ENCODE measurements at regions not wholly inside any gene's neighbourhood (a gene's known extent, or its start where the extent isn't known, plus 50 kb on each side); places are given as distances from the start of the nearest gene placed in this dataset.

DNA sequence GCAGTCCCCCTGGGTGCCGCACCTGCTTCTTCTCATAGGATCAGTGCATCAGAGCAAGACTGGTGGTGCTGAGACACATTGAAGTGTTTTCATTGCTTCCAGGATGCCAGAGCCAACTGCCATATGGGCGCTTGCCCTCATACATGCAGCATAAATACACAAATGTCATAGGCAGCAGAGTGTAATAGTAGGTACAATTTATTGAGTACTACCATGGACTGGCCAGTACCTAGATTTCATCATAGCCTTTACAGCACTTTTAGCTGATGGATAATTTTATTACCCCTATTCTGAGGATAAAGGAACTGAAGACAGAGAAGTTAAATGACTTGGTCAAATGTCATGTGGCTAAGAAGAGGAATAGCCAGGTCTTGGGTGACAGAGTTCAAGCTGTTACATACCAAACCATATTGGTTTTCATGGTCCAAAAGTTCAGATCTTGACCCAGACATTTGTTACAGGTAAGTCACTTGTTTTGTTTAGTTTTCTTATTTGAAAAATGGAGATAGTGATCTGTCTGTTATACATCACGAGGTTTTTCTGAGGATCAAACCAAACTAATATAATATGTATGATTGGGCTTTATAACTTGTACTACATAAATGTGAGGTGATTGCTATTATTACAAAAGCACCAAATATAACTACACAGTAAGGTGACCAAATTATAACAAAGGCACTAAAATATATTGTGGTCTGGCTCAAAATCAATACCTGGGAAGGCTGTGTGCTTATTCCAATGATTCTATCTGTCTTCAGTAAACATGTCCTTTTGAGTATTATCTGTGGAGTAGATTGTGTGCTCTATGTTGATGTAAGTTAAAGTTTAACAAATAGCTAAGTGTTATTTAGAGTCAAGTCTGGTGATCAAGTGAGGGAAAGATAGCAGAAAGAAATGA lies 151.9 kb upstream of the CYRIA start:
- H3K36me3 Mint-ChIP-seq (ENCODE audit: low read depth) = no peaks in the 10 kb centered on the region
- no peaks in the 10 kb centered on the region for H3K9me3 Mint-ChIP-seq
- ChIA-PET CTCF (no interaction called here), POLR2A (no interaction called here)
- no peak overlapping the region for H3K27ac Mint-ChIP-seq
- no peak overlapping the region for H3K4me3 Mint-ChIP-seq
- no peak for DNase-seq
- no peaks in the 10 kb centered on the region for H3K27me3 Mint-ChIP-seq
- H3K4me1 Mint-ChIP-seq = no peaks in the 10 kb centered on the region

DNA sequence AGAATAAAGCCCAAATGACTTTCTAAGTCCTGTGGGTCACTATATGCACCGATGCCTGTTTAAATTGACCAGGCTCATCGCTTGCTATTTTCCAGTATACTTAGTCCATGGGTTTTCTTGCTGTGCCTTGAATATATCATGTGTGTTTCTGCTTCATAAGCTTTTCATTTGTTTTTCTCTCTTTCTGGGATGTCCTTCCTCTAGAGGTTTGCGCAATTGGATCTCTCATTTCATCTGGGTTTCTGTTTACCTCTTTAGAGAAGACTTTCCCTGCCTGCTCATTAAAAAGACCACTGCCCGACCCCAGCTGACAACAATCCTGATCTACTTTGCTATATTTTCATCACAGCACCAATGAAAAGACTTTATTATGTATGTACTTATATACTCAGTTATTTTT lies 150.9 kb upstream of the CYRIA start:
- no peaks in the 10 kb centered on the region for H3K9me3 Mint-ChIP-seq
- CTCF ChIA-PET = interaction anchor here (0.7 kb wide), 1 partner anchor 102 kb away, joined by 3 read pairs; no protein-coding TSS in a partner anchor
- H3K4me1 Mint-ChIP-seq = no peaks in the 10 kb centered on the region
- H3K27me3 Mint-ChIP-seq = no peaks in the 10 kb centered on the region
- H3K27ac Mint-ChIP-seq = no peak overlapping the region
- POLR2A ChIA-PET = no interaction called here
- DNase-seq = no peak
- no peak overlapping the region for H3K4me3 Mint-ChIP-seq
- H3K36me3 Mint-ChIP-seq (ENCODE audit: low read depth) = no peaks in the 10 kb centered on the region

DNA sequence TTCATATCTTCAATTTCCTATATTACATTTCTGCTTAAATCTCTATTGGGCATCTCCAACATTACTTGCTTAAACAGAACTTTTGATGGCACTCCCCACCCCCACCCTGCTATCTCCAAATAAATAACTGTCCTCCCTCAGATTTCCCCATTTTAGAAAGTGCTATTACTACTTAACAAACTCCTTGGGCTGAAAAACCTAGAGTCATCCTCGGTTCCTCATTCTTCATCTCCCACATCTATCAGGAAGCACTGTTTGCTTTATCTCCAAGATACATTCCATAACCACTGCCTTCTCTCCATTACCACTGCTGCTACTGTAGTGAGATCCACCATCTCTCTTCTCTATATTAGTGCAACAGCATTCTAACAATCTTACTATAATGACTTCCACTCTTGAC lies 150.4 kb upstream of the CYRIA start:
- H3K27ac Mint-ChIP-seq = no peak overlapping the region
- no peaks in the 10 kb centered on the region for H3K36me3 Mint-ChIP-seq (ENCODE audit: low read depth)
- POLR2A ChIA-PET = no interaction called here
- H3K9me3 Mint-ChIP-seq = no peaks in the 10 kb centered on the region
- no peak overlapping the region for H3K4me3 Mint-ChIP-seq
- H3K27me3 Mint-ChIP-seq = no peaks in the 10 kb centered on the region
- H3K4me1 Mint-ChIP-seq = no peaks in the 10 kb centered on the region
- CTCF ChIA-PET = no interaction called here
- DNase-seq = no peak

DNA sequence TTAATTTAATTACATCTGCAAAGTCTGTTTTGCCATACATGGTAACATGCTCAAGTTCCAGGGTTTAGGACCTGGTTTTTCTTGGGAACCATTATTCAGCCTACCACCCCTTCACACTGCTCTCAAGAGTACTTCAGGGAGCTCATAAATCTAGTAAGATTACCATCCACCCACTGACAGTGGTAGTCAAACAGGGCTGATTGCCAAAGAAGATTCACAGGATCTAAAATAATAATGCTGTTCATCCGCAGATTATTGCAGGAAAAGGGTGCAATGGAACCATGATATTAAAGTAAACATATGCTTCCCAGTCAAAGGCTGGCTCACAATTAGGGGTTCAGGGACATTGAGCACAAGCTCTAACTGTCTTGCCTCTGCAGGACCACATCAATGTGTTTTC lies 148.0 kb upstream of the CYRIA start:
- no peak overlapping the region for H3K27ac Mint-ChIP-seq
- H3K27me3 Mint-ChIP-seq = no peaks in the 10 kb centered on the region
- POLR2A ChIA-PET = no interaction called here
- no peaks in the 10 kb centered on the region for H3K9me3 Mint-ChIP-seq
- no peaks in the 10 kb centered on the region for H3K4me1 Mint-ChIP-seq
- H3K4me3 Mint-ChIP-seq = no peak overlapping the region
- CTCF ChIA-PET = no interaction called here
- DNase-seq = no peak
- H3K36me3 Mint-ChIP-seq (ENCODE audit: low read depth) = no peaks in the 10 kb centered on the region

DNA sequence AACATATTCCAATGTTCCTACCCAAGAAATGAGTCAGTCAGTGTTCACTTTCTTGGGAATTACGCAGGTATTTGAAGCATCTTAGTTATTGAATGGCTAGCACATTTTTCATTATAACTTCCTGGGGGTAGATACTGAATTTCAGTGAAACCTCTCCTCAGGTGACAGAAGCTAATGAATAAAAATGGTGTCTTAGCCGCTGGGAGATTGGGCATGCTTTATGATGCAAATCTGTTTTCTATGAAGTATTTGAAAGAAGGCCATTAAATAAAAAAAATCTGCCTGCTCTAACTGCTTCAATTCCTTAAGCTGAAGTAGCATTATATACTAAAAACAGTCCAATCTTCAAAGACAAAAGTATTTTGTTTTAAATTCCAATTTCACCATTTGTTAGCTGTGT lies 132.8 kb upstream of the CYRIA start:
- no peaks in the 10 kb centered on the region for H3K27me3 Mint-ChIP-seq
- H3K27ac Mint-ChIP-seq = no peak overlapping the region
- H3K4me1 Mint-ChIP-seq = no peaks in the 10 kb centered on the region
- ChIA-PET POLR2A (no interaction called here), CTCF (no interaction called here)
- no peak overlapping the region for H3K4me3 Mint-ChIP-seq
- no peak for DNase-seq
- no peaks in the 10 kb centered on the region for H3K36me3 Mint-ChIP-seq (ENCODE audit: low read depth)
- no peaks in the 10 kb centered on the region for H3K9me3 Mint-ChIP-seq

DNA sequence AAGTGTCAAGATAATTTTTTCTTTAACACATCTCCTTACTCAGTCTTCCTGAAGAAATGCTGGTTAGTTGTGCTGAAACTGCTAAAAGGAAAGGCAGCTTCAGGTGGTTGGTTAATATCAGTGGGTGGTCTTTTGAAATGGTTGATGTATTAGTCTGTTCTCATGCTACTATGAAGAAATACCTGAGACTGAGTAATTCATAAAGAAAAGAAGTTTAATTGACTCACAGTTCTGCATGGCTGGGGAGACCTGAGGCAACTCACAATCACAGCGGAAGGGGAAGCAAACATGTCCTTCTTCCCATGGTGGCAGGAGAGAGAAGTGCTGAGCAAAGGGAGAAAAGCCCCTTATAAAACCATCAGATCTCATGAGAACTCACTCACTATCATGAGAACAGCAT lies 125.9 kb upstream of the CYRIA start:
- Mint-ChIP-seq H3K36me3 (ENCODE audit: low read depth) (no peaks in the 10 kb centered on the region), H3K9me3 (no peaks in the 10 kb centered on the region), H3K27me3 (no peaks in the 10 kb centered on the region), H3K4me3 (no peak overlapping the region), H3K27ac (no peak overlapping the region), H3K4me1 (no peaks in the 10 kb centered on the region)
- ChIA-PET CTCF (no interaction called here), POLR2A (no interaction called here)
- DNase-seq = no peak

DNA sequence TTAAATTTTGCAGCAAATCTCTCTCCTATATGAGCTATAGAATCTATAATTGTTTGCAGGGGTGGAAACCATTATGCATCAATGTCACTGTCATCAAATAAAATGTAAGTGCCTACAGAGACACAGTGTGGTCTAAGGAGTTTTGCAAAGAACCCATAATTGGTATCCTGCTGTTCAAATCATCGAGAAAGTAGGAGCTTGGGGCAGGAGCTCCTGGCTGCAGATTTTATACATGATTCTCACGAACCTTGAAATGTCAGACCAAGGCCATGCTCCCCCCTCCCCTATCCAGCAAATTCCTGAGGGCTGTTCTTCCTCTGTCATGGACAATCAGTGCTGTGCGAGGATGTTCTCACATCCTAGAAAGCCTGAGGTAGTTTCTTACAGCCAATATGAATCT lies 119.5 kb upstream of the CYRIA start:
- Mint-ChIP-seq H3K27ac (no peak overlapping the region), H3K9me3 (no peaks in the 10 kb centered on the region), H3K4me1 (no peaks in the 10 kb centered on the region), H3K36me3 (ENCODE audit: low read depth) (no peaks in the 10 kb centered on the region), H3K27me3 (no peaks in the 10 kb centered on the region), H3K4me3 (no peak overlapping the region)
- CTCF ChIA-PET = no interaction called here
- no peak for DNase-seq
- POLR2A ChIA-PET = no interaction called here

DNA sequence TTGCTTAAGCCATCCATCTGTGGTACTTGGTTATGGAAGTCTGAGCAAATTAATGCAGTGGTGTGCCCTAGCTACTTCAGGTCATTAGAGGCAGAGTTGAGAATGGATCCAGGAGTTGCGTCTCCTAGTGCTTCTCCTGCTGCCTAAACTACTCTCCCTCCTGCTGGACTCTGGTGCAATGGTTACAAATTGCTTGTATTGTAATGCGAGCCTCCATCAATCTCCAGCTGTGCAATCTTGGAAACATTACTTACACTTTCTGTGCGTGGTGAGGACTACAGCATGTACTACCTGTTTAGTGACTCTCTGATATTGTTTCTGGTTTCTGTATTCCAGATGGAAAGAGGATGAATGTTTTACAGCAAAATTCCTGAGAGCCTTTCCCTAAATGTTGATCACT lies 119.0 kb upstream of the CYRIA start:
- no peaks in the 10 kb centered on the region for H3K36me3 Mint-ChIP-seq (ENCODE audit: low read depth)
- POLR2A ChIA-PET = no interaction called here

DNA sequence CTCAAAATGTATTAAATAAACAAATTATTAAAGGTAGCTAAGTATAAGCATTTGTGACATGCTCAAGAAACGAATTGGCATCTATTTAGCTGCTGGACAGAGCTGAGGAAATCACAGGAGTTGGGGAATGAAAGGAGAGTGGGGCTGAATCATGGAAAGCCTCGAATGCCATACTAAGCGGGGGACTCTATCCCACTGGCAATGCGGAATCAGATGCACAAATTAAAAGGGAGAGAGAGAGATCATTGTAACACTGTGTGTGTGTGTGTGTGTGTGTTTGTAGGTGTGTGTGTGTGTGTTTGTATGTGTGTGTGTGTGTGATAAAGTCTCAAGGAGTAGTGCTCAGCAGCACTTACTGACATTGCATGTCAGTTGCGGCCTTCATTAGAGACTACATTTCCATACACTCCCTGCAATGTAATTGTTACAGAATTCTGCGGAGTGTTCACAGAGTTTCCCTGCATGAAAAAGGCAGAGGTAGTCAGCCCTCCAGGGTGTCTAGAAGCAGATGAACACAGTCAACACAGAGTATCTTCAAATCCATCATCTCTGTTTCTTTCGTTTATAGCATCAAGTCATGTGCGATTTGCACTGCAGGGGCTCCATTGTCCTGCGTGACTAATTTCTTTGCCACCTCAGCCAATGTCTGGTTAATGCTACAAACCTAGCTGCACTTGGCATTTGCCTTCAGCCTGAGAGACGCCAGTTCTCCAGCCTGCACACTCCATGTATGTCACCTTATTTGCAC lies 111.7 kb upstream of the CYRIA start:
- Mint-ChIP-seq H3K4me3 (no peak overlapping the region), H3K36me3 (ENCODE audit: low read depth) (no peaks in the 10 kb centered on the region), H3K9me3 (no peaks in the 10 kb centered on the region), H3K27me3 (no peaks in the 10 kb centered on the region), H3K4me1 (no peaks in the 10 kb centered on the region), H3K27ac (no peak overlapping the region)
- CTCF ChIA-PET = no interaction called here
- POLR2A ChIA-PET = no interaction called here
- no peak for DNase-seq

More for the DNA sequence above, 119.0 kb upstream of the CYRIA start:
- Mint-ChIP-seq H3K27ac (no peak overlapping the region), H3K4me3 (no peak overlapping the region), H3K9me3 (no peaks in the 10 kb centered on the region), H3K4me1 (no peaks in the 10 kb centered on the region), H3K27me3 (no peaks in the 10 kb centered on the region)
- no peak for DNase-seq
- CTCF ChIA-PET = interaction anchor here (0.6 kb wide), 1 partner anchor 855 kb away, joined by 4 read pairs; no protein-coding TSS in a partner anchor

DNA sequence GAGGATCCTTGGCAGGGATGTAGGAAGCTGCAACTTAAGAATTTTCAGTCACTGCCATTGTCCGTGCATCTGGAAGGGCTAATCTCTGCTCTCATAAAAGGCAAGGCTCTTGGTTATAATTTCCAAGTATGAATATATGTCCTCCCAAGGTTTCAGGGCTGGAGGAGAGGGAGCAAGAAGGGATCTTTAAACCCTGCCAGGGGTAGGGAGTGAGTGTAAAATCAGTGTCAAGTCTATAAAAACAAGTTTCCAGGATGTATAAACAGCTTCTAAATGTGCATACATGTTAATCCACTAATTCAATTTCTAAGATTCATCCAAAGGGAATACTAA lies 110.2 kb upstream of the CYRIA start:
- DNase-seq = no peak
- Mint-ChIP-seq H3K9me3 (no peaks in the 10 kb centered on the region), H3K4me3 (no peak overlapping the region), H3K36me3 (ENCODE audit: low read depth) (no peaks in the 10 kb centered on the region), H3K27me3 (no peaks in the 10 kb centered on the region), H3K27ac (no peak overlapping the region), H3K4me1 (no peaks in the 10 kb centered on the region)
- CTCF ChIA-PET = no interaction called here
- POLR2A ChIA-PET = no interaction called here

DNA sequence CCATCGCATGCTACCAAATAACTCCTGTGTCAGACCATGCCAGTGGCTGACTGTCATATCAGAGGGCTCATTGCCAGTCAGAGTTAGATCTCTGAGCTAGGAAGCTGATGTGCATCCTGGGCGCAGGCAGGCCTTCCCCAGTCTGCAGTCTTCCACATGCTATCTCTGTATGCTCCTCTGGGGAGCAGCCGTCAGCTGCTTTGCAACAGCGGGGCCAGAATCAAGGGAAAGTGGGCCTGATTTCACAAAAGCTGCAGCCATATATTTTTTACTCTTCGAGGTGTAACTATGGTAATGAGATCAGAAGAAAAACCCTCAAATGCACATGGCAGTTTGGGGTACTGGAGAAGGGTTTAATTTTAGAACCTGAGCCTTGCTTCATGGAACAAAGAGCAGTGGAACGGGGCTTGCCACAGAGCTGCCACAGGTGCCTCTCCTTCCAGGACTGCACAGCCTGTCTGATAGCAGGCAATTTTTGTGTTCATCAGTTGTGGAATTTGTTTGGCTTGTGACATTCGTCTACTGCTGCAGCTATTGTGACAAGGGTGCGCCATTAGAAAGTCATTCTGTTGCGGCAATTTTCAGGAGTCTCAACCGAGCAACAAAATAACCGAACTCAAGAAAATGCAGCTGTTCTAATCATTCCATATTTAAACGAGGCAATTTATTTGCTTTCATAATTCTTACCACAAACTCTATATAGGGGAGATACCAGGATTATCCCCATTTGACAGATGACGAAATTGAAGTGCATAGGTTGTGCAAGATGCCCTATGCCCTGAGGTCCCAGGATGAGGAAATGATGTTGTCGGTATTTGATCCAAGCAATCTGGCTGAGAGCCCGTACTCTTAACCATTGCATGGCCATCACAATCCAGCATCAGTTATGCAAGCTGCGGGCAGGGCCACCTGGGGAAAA lies 109.6 kb upstream of the CYRIA start:
- Mint-ChIP-seq H3K27me3 (no peaks in the 10 kb centered on the region), H3K27ac (no peak overlapping the region), H3K4me1 (no peaks in the 10 kb centered on the region), H3K9me3 (no peaks in the 10 kb centered on the region), H3K36me3 (ENCODE audit: low read depth) (no peaks in the 10 kb centered on the region), H3K4me3 (no peak overlapping the region)
- CTCF ChIA-PET = interaction anchor here (0.5 kb wide), 1 partner anchor 192 kb away, joined by 3 read pairs; no protein-coding TSS in a partner anchor
- no peak for DNase-seq
- POLR2A ChIA-PET = no interaction called here

DNA sequence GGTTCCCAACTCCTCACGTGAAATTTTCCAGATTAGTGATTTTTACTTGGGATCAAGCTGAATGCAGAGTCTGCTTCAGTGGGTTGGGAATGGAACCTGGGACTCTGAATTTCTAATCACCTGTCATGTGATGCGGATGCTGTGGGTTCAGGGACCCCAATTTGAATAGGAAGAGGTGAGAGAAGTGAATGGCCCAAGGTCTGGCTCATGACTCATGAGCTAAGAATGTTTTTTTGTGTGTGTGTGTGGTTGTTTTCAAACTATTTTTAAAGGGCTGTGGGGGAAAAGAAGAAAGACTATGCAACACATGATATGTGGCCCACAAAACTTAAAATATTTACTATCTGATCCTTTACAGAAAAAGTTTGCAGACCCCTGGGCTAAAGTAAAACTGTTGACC lies 108.5 kb upstream of the CYRIA start:
- Mint-ChIP-seq H3K27ac (no peak overlapping the region), H3K27me3 (peaks cover 5% of the 10 kb centered on the region), H3K36me3 (ENCODE audit: low read depth) (no peaks in the 10 kb centered on the region), H3K9me3 (no peaks in the 10 kb centered on the region), H3K4me3 (no peak overlapping the region), H3K4me1 (no peaks in the 10 kb centered on the region)
- CTCF ChIA-PET = no interaction called here
- no peak for DNase-seq
- POLR2A ChIA-PET = no interaction called here

DNA sequence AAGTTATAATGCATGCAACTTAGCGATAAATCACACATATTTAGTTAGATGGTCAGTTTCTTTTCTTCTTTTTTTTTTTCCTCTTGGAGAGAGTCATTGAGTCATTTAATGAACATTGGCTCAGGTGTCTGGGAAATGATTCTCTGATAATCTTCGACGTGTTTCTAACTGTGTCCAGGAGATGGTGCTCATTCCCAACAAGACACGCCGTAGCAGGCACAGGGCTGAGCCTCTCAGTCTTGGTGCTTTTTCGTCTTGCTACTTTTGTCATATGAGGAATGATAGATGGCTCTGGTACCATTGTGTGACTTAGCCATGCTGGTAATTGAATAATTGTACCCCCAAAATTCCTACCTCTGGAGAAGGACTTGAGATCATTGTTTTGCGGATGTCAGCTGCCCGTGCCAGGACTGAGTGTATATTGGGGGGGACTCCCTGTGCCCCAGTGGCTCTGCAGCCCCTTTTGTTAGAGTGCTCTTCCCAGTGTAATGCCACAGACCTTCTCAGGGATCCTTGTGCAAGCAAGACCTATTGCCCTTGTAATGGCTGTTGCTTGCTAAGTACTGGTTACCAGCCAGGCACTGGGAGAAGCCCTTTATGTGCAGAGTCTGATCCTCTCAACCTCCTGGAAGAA lies 107.6 kb upstream of the CYRIA start:
- H3K27me3 Mint-ChIP-seq = peaks cover 7% of the 10 kb centered on the region
- no peak overlapping the region for H3K27ac Mint-ChIP-seq
- POLR2A ChIA-PET = no interaction called here
- DNase-seq = no peak
- no peak overlapping the region for H3K4me3 Mint-ChIP-seq
- H3K36me3 Mint-ChIP-seq (ENCODE audit: low read depth) = no peaks in the 10 kb centered on the region
- CTCF ChIA-PET = interaction anchor here (0.6 kb wide), 1 partner anchor 1796 kb away, joined by 4 read pairs; no protein-coding TSS in a partner anchor
- no peaks in the 10 kb centered on the region for H3K9me3 Mint-ChIP-seq
- H3K4me1 Mint-ChIP-seq = no peaks in the 10 kb centered on the region

All from activated CD4-positive, alpha-beta T cell treated with anti-CD3 and anti-CD28 coated beads, Interleukin-2, amount 10 ng/mL, durations not matched to agents 7 days and 5 days (primary cell).